ENCODE measurements at regions not wholly inside any gene's neighbourhood (a gene's known extent, or its start where the extent isn't known, plus 50 kb on each side); places are given as distances from the start of the nearest gene placed in this dataset.

- TF ChIP-seq, protein P1, sequence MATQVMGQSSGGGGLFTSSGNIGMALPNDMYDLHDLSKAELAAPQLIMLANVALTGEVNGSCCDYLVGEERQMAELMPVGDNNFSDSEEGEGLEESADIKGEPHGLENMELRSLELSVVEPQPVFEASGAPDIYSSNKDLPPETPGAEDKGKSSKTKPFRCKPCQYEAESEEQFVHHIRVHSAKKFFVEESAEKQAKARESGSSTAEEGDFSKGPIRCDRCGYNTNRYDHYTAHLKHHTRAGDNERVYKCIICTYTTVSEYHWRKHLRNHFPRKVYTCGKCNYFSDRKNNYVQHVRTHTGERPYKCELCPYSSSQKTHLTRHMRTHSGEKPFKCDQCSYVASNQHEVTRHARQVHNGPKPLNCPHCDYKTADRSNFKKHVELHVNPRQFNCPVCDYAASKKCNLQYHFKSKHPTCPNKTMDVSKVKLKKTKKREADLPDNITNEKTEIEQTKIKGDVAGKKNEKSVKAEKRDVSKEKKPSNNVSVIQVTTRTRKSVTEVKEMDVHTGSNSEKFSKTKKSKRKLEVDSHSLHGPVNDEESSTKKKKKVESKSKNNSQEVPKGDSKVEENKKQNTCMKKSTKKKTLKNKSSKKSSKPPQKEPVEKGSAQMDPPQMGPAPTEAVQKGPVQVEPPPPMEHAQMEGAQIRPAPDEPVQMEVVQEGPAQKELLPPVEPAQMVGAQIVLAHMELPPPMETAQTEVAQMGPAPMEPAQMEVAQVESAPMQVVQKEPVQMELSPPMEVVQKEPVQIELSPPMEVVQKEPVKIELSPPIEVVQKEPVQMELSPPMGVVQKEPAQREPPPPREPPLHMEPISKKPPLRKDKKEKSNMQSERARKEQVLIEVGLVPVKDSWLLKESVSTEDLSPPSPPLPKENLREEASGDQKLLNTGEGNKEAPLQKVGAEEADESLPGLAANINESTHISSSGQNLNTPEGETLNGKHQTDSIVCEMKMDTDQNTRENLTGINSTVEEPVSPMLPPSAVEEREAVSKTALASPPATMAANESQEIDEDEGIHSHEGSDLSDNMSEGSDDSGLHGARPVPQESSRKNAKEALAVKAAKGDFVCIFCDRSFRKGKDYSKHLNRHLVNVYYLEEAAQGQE (IDR thresholded peaks at IDR 0.05; ENCODE audit: low read depth) = no peak
- TF ChIP-seq ZBTB7A (IDR thresholded peaks at IDR 0.05; ENCODE audit: low read depth) (no peak), CREB1 (IDR thresholded peaks at IDR 0.05; ENCODE audit: low read depth) (no peak), EGR1 (IDR thresholded peaks at IDR 0.05) (no peak), NFIC (IDR thresholded peaks at IDR 0.05) (no peak), EP300 (IDR thresholded peaks at IDR 0.05; ENCODE audit: borderline replicate concordance) (no peak), YY1 (IDR thresholded peaks at IDR 0.05; ENCODE audit: low read depth) (no peak), TAF1 (IDR thresholded peaks at IDR 0.05; ENCODE audit: low read depth) (no peak), TEAD4 (IDR thresholded peaks at IDR 0.05) (no peak)
- TF ChIP-seq, protein P2, sequence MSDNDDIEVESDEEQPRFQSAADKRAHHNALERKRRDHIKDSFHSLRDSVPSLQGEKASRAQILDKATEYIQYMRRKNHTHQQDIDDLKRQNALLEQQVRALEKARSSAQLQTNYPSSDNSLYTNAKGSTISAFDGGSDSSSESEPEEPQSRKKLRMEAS (IDR thresholded peaks at IDR 0.05) = no peak
- TF ChIP-seq, protein P3, sequence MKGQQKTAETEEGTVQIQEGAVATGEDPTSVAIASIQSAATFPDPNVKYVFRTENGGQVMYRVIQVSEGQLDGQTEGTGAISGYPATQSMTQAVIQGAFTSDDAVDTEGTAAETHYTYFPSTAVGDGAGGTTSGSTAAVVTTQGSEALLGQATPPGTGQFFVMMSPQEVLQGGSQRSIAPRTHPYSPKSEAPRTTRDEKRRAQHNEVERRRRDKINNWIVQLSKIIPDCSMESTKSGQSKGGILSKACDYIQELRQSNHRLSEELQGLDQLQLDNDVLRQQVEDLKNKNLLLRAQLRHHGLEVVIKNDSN (IDR thresholded peaks at IDR 0.05) = no peak
Observed at GRCh38 chr4:71214578-71214977, 124.2 kb upstream of the SLC4A4 start.
